ENCODE measurements at regions not wholly inside any gene's neighbourhood (a gene's known extent, or its start where the extent isn't known, plus 50 kb on each side); places are given as distances from the start of the nearest gene placed in this dataset.

- no peak for DNase-seq
Measured at GRCh38 chr16:47967374-47967773, 188.4 kb downstream of the ABCC12 start.

- no peak for DNase-seq
Measured at GRCh38 chr16:47966325-47966724, 189.5 kb downstream of the ABCC12 start.

GRCh38 chr16:47965439-47965838 lies 190.4 kb downstream of the ABCC12 start:
- DNase-seq, result no peak

GRCh38 chr16:47958726-47959125 lies 197.1 kb downstream of the ABCC12 start:
- no peak for DNase-seq

- no peak for DNase-seq
Measured at GRCh38 chr16:47956916-47957315, 198.9 kb downstream of the ABCC12 start.

- no peak for DNase-seq
Measured at GRCh38 chr16:47949714-47950113, 206.1 kb downstream of the ABCC12 start.

GRCh38 chr16:47949276-47949675 lies 206.5 kb downstream of the ABCC12 start:
- no peak for DNase-seq

GRCh38 chr16:47947723-47948122 lies 208.1 kb downstream of the ABCC12 start:
- no peak for DNase-seq

- no peak for DNase-seq
Measured at GRCh38 chr16:47946092-47946491, 209.7 kb downstream of the ABCC12 start.

- no peak for DNase-seq
Measured at GRCh38 chr16:47944589-47944988, 211.2 kb downstream of the ABCC12 start.

- DNase-seq, result no peak
Measured at GRCh38 chr16:47943235-47943634, 212.6 kb downstream of the ABCC12 start.

GRCh38 chr16:47940466-47940865 lies 215.3 kb downstream of the ABCC12 start:
- DNase-seq, result no peak

- peak; percentile 46 for DNase-seq
Measured at GRCh38 chr16:47939680-47940079, 216.1 kb downstream of the ABCC12 start.

GRCh38 chr16:47938272-47938671 lies 217.5 kb downstream of the ABCC12 start:
- no peak for DNase-seq

- peak; percentile 17 for DNase-seq
Measured at GRCh38 chr16:47928008-47928407, 227.8 kb downstream of the ABCC12 start.

- DNase-seq, result no peak
Measured at GRCh38 chr16:47927330-47927729, 228.5 kb downstream of the ABCC12 start.

GRCh38 chr16:47925811-47926460 lies 229.9 kb downstream of the ABCC12 start:
- no peak for DNase-seq

GRCh38 chr16:47924950-47925349 lies 230.8 kb downstream of the ABCC12 start:
- no peak for DNase-seq

GRCh38 chr16:47921535-47921934 lies 234.3 kb downstream of the ABCC12 start:
- DNase-seq, result no peak

- DNase-seq, result no peak
Measured at GRCh38 chr16:47920709-47921108, 235.1 kb downstream of the ABCC12 start.

GRCh38 chr16:47917118-47917517 lies 238.7 kb downstream of the ABCC12 start:
- no peak for DNase-seq

- no peak for DNase-seq
Measured at GRCh38 chr16:47916266-47916665, 239.5 kb downstream of the ABCC12 start.

GRCh38 chr16:47907109-47907508 lies 248.7 kb downstream of the ABCC12 start:
- no peak for DNase-seq

- DNase-seq, result no peak
Measured at GRCh38 chr16:47905771-47906170, 250.0 kb downstream of the ABCC12 start.

GRCh38 chr16:47904691-47905090 lies 251.1 kb downstream of the ABCC12 start:
- no peak for DNase-seq
